Ectodermal cell (in vitro differentiated cells): ENCODE measurements at regions not wholly inside any gene's neighbourhood (a gene's known extent, or its start where the extent isn't known, plus 50 kb on each side); places are given as distances from the start of the nearest gene placed in this dataset.
"Not testable (repeated sequence)": the region's sequence is repeated elsewhere in the genome, so short reads cannot be mapped to it uniquely, and the experiment has no call there.

Experiments
- H3K27ac ChIP-seq: 2 replicates; pipeline ENCODE4 v1.7.0; 2013; ENCODE audit warnings: mild to moderate bottlenecking, low read depth, low read length; ENCODE audit not compliant: insufficient read depth, poor library complexity, severe bottlenecking
- H3K27me3 ChIP-seq: 2 replicates; pipeline ENCODE4 v1.7.0; 2013; ENCODE audit warnings: mild to moderate bottlenecking, low read length; ENCODE audit not compliant: insufficient read depth, control insufficient read depth, poor library complexity, severe bottlenecking
- H3K36me3 ChIP-seq: one replicate; pipeline ENCODE4 v1.7.0; 2013; ENCODE audit warnings: low read length; ENCODE audit not compliant: control insufficient read depth, insufficient read depth
- H3K4me1 ChIP-seq: one replicate; pipeline ENCODE4 v1.7.0; 2013; ENCODE audit warnings: low read length; ENCODE audit not compliant: control insufficient read depth, insufficient read depth
- H3K4me3 ChIP-seq: 2 replicates; pipeline ENCODE4 v1.7.0; 2013; ENCODE audit warnings: low read depth, low read length, control low read depth; ENCODE audit not compliant: insufficient read depth
- H3K9me3 ChIP-seq: 2 replicates; pipeline ENCODE4 v1.7.0; 2013; ENCODE audit warnings: mild to moderate bottlenecking, low read length, moderate library complexity; ENCODE audit not compliant: control insufficient read depth
- WGBS, 2 experiments: methylation state at CpG; one replicate each; pipeline ENCODE4 v1.1.7; 2013; ENCODE audit warnings: missing lambda C conversion rate in 2 of 2; 5-methylcytosine and 5-hydroxymethylcytosine counted together

DNA sequence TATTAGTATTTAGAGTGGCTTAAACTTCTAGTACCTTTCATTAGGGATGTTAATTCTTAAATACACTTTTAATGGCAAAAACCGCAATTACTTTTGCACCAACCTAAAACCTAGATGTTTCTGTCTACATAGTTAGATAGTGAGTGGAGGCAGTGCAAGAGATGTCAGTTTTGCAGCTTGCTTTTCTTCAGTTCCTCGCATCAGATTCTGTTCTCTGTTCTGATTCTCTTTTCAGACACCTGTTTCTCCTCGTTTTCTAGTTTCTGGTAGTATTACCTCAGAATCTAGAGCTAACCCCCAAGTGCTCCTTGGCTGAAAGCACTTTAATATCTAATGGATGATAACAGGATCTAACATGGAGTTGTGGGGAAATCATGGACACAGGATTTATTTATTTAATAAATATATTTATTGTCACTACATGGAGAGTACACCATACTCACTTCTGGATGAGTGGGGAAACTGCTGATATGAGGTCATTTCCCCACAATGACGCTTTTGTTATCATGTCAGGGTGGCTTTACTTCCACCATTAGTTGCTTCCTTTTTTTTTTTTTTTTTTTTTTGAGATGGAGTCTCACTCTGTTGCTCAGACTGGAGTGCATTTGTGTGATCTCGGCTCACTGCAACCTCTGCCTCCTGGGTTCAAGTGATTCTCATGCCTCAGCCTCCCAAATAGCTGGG is 184.4 kb downstream of the TP53TG3F start:
- not testable (repeated sequence) for H3K36me3 ChIP-seq, H3K9me3 ChIP-seq, H3K27me3 ChIP-seq, H3K4me3 ChIP-seq, H3K4me1 ChIP-seq, H3K27ac ChIP-seq
- 44 to 100% methylated on average over 2 to 3 of the region's 5 CpGs for WGBS, 2 experiments

DNA sequence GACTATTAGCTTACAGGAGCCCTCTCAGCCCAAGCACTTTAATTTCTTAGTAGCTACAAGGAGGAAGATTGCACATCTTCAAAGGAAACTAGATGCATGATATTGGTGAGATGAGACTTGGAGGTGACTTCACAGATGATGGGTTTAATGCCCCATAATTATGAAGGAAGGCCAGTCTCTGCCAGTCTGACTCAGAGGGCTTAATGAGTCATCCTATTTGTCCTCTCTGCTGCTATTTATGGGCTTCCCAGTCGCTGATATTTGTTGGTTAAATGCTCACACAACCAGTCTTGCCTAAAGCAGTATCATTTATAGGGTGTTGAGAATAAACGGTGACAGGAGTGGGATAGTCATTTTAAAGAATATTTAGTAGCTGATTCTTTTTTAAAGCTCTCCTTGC is 187.0 kb downstream of the TP53TG3F start:
- 86% methylated on average over 1 of the region's 2 CpGs; no CpG with 5 or more reads in 1 of the 2 experiments for WGBS, 2 experiments
- H3K36me3 ChIP-seq: not testable (repeated sequence)

DNA sequence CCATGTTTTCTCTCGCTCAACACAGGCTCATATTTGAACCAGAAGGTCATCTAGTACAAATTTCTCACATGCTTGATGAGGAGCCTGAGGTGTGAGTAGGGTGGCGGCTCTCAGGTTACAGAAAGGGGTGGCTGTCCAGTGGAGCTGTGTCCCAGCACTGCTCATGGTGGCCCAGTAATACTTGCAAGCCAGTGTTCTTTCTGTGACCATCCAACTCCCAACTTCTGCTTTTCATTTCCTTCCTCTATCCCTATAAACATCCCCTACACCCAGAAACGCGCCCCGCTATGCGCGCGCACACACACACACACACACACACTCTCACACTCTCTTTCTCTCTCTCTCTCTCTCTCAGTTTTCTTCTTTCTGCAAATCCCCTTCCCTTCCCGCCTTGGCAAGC is 196.3 kb downstream of the TP53TG3F start:
- not testable (repeated sequence) for H3K4me3 ChIP-seq, H3K4me1 ChIP-seq, H3K27ac ChIP-seq, H3K9me3 ChIP-seq, H3K36me3 ChIP-seq, H3K27me3 ChIP-seq
- WGBS, 2 experiments: 92% methylated on average over 6 of the region's 9 CpGs; no CpG with 5 or more reads in 1 of the 2 experiments

More for the DNA sequence above, 187.0 kb downstream of the TP53TG3F start:
- H3K27ac ChIP-seq, H3K27me3 ChIP-seq, H3K4me1 ChIP-seq, H3K4me3 ChIP-seq, H3K9me3 ChIP-seq: not testable (repeated sequence)

DNA sequence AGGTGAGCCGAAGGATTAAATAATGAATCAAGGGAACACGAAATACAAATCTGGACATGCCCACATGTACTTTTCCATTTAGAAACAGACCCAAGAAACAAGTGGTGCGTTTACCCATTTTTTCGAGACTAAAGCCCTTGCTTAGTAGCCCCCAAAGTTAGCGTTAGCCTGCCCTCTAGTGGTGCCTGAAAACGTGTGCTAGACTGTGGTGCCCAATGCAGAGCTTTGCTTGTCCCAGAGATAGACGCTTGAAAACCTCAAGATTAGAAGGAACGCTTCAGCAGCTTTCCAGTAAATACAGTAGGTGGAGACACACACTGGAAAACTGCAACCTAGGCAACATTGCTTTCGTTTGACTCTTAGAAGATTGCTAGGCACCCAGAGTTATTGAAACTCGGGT is 197.0 kb downstream of the TP53TG3F start:
- not testable (repeated sequence) for H3K9me3 ChIP-seq, H3K27ac ChIP-seq, H3K4me3 ChIP-seq, H3K36me3 ChIP-seq, H3K4me1 ChIP-seq, H3K27me3 ChIP-seq
- no CpG with 5 or more reads among the region's 10 CpGs for WGBS, 2 experiments

DNA sequence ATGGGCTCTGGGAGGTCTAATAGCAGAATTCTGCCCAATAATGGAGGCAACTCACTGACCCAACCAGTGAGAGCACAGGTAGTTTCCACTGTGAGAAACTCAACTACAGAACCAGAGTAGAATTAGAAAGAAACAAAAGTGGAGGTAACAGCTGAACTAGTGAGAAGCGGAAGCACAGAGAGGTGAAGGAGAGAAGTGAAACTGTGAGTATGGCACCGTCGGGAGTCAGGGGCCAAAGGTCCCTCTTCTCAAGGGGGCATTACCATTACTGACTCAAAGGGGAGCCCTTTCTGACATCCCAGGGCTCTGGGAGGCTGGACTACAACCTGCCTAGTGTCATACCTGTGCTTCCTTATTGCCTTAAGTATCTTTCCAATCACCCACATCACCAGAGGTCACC is 198.3 kb downstream of the TP53TG3F start:
- H3K4me1 ChIP-seq, H3K4me3 ChIP-seq, H3K9me3 ChIP-seq, H3K27me3 ChIP-seq, H3K36me3 ChIP-seq, H3K27ac ChIP-seq: not testable (repeated sequence)
- WGBS, 2 experiments: no CpG with 5 or more reads among the region's 3 CpGs

- not testable (repeated sequence) for H3K9me3 ChIP-seq, H3K4me1 ChIP-seq
Measured at GRCh38 chr16:33680791-33681190, 221.4 kb downstream of the TP53TG3F start.

GRCh38 chr16:33700320-33700719 is 240.9 kb downstream of the TP53TG3F start:
- not testable (repeated sequence) for H3K4me3 ChIP-seq, H3K9me3 ChIP-seq, H3K27ac ChIP-seq, H3K4me1 ChIP-seq, H3K36me3 ChIP-seq, H3K27me3 ChIP-seq
- 73 to 78% methylated on average over 2 of the region's 2 CpGs for WGBS, 2 experiments

More at GRCh38 chr16:33680791-33681190, 221.4 kb downstream of the TP53TG3F start:
- H3K36me3 ChIP-seq, H3K4me3 ChIP-seq, H3K27me3 ChIP-seq, H3K27ac ChIP-seq: not testable (repeated sequence)
- 84 to 86% methylated on average over 29 to 31 of the region's 31 CpGs for WGBS, 2 experiments

DNA sequence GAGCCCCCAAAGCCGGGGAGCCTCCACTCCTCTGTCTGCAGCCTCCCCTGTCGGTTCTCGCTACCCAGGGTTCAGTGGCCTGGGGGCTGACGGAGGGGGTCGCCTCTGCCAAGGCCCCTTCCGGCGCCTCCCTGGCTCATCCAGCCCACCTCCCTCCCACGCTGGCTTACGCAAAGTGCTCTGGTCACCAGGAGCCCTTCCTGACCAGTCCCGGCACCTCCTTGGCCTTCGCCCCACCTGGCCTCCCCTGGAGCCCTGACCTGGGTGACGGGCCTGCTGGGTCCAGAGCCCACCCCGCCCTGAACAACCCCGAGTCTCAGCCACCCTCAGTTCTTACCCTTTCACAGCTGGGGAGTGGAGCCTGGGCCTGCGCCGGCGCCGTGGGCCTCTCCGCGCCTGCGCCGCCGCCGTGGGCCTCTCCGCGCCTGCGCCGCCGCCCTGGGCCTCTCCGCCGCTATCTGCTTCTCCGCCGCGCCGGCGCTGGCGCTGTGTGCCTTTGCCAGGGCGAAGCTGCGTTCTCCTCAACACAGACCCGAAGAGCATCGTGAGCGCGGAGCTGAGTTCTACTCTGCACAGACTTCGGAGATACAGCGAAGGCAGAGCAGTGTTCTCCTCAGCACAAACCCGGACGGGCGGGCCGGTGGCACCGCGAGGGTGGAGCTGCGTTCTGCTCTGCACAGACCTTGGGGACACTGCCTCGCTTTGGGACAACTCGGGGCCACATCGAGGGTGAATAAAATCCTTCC is 247.6 kb downstream of the TP53TG3F start:
- not testable (repeated sequence) for H3K27ac ChIP-seq, H3K9me3 ChIP-seq, H3K36me3 ChIP-seq, H3K27me3 ChIP-seq, H3K4me1 ChIP-seq
- peak overlapping the region; percentile 35 for H3K4me3 ChIP-seq
- 73 to 77% methylated on average over 48 to 50 of the region's 55 CpGs for WGBS, 2 experiments

DNA sequence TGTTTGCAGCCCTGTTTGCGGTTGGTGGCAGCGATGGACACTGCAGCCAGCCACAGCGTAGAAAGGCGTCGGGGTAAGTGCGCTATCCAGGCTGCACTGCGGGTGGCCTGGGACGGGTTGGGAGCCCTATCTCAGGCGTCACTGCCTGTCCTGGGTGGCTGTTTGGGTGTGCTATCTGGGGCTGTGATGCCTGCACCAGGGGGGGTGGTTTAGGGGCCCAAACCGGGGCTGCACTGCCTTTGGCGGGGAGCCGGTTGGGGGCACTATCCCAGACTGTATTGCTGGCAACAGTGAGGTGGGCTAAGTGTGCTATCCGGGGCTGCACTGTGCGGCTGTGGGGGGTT is 248.2 kb downstream of the TP53TG3F start:
- 64 to 70% methylated on average over 14 of the region's 14 CpGs for WGBS, 2 experiments
- not testable (repeated sequence) for H3K4me1 ChIP-seq, H3K9me3 ChIP-seq, H3K27me3 ChIP-seq, H3K36me3 ChIP-seq, H3K27ac ChIP-seq
- H3K4me3 ChIP-seq: peak overlapping the region; percentile 35

DNA sequence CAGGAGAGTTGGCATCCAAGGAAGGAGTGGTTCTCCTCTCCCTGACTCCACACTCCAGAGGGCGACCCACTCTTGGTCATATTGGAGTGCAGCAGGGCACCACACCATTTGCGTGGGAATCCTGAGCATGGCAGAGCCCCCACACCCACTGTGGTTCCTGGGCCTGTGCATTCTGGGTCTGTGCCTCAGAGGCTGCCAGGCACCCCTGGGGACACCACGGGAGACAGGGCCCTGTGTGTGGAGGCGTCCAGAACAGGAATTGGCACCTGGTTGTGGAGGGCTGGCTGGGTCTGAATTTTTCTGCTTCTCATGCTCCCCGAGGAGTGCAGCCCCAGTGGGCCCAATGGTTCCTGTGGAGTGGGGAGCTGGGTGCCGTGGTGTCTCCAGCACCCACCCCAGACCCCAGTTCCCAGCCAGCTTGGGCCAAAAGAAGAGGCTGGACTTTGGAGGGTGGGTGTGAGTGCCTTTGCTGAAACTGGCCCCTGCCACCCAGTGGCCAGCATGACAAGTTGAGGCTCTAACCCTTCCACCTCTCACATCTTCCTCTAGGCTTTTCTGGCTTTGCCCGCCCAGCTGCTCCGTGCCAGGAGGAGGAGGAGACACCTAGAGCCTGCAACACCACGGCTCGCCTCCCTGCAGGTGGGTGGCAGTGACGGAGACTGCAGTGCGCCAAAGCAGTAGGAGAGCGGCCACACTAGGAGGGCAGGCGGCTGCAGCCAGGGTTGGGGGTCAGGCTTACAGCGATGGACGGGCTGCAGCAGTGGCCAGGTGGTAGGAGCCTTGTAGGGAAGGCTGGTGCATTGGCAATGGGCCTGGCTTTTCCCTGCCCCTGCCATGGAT is 250.7 kb downstream of the TP53TG3F start:
- H3K27me3 ChIP-seq, H3K27ac ChIP-seq, H3K9me3 ChIP-seq, H3K36me3 ChIP-seq, H3K4me3 ChIP-seq, H3K4me1 ChIP-seq: not testable (repeated sequence)
- WGBS, 2 experiments: 85 to 88% methylated on average over 15 of the region's 16 CpGs
